GM23338 (cell line): ENCODE measurements at regions not wholly inside any gene's neighbourhood (a gene's known extent, or its start where the extent isn't known, plus 50 kb on each side); places are given as distances from the start of the nearest gene placed in this dataset.

Source experiments
- ATAC-seq: fragments of 200-7000 bp; cut with Tn5 transposase; 3 replicates; pipeline ENCODE4 v1.9.1; 2020
- DNase-seq: peaks from one replicate; pipeline ENCODE4 v3.0.0-alpha.2; 2015; ENCODE audit warnings: low spot score
- H2AFZ ChIP-seq: fragments of 200-600 bp; sonication (generic); 2 replicates; pipeline ENCODE4 v1.8.0; 2016; ENCODE audit warnings: antibody characterized with exemption, mild to moderate bottlenecking, moderate library complexity
- H3F3A ChIP-seq: fragments of 200-600 bp; sonication (generic); replicated peaks from 2 replicates; pipeline ENCODE4 v1.8.0; 2017; ENCODE audit warnings: antibody characterized with exemption, mixed run types, low read depth
- H3K27ac ChIP-seq: fragments of 200-600 bp; sonication (generic); 2 replicates; pipeline ENCODE4 v1.6.1; 2016; ENCODE audit warnings: low read depth
- H3K27me3 ChIP-seq: fragments of 200-600 bp; sonication (generic); 2 replicates; pipeline ENCODE4 v1.8.0; 2016; ENCODE audit warnings: mild to moderate bottlenecking, mixed run types, moderate library complexity; ENCODE audit not compliant: insufficient read depth
- H3K36me3 ChIP-seq: fragments of 200-600 bp; sonication (generic); 2 replicates; pipeline ENCODE4 v1.8.0; 2016; ENCODE audit warnings: mild to moderate bottlenecking; ENCODE audit not compliant: insufficient read depth
- H3K4me1 ChIP-seq: fragments of 200-600 bp; sonication (generic); 2 replicates; pipeline ENCODE4 v1.8.0; 2016; ENCODE audit warnings: mild to moderate bottlenecking, moderate library complexity; ENCODE audit not compliant: insufficient read depth
- H3K4me2 ChIP-seq: fragments of 200-600 bp; sonication (generic); 2 replicates; pipeline ENCODE4 v1.7.1; 2017; ENCODE audit warnings: mixed run types
- H3K4me3 ChIP-seq: fragments of 200-600 bp; sonication (generic); 2 replicates; pipeline ENCODE4 v1.6.1; 2016; ENCODE audit warnings: mixed run types
- H3K79me2 ChIP-seq: fragments of 200-600 bp; sonication (generic); replicated peaks from 2 replicates; pipeline ENCODE4 v1.8.0; 2017; ENCODE audit warnings: mild to moderate bottlenecking; ENCODE audit not compliant: insufficient read depth
- H3K9me2 ChIP-seq: fragments of 200-600 bp; sonication (generic); 2 replicates; pipeline ENCODE4 v1.8.0; 2017; ENCODE audit not compliant: insufficient read depth
- H4K20me1 ChIP-seq: fragments of 200-600 bp; sonication (generic); replicated peaks from 2 replicates; pipeline ENCODE4 v1.8.0; 2017; ENCODE audit warnings: mild to moderate bottlenecking; ENCODE audit not compliant: insufficient read depth
- H3K27ac Mint-ChIP-seq: 2 replicates; pipeline ENCODE4 v1.8.0; 2020; ENCODE audit warnings: inconsistent platforms, mild to moderate bottlenecking, moderate library complexity, mixed read lengths
- H3K27me3 Mint-ChIP-seq: 3 replicates; pipeline ENCODE4 v1.8.0; 2022; ENCODE audit warnings: low read depth, mild to moderate bottlenecking, moderate library complexity, mixed read lengths, inconsistent platforms; ENCODE audit not compliant: insufficient read depth, poor library complexity
- H3K36me3 Mint-ChIP-seq: 3 replicates; pipeline ENCODE4 v1.8.0; 2021; ENCODE audit warnings: low read depth, mild to moderate bottlenecking, inconsistent platforms, moderate library complexity, mixed read lengths
- H3K4me1 Mint-ChIP-seq: 3 replicates; pipeline ENCODE4 v1.8.0; 2020; ENCODE audit warnings: mild to moderate bottlenecking, inconsistent platforms, mixed read lengths
- H3K4me3 Mint-ChIP-seq: 3 replicates; pipeline ENCODE4 v1.8.0; 2021; ENCODE audit warnings: moderate library complexity, mild to moderate bottlenecking, inconsistent platforms, mixed read lengths
- H3K9me3 Mint-ChIP-seq: 3 replicates; pipeline ENCODE4 v1.8.0; 2020; ENCODE audit warnings: moderate library complexity, mild to moderate bottlenecking, inconsistent platforms, mixed read lengths
- CREB1 ChIP-seq: fragments of 250-450 bp; sonication (Bioruptor Pico); IDR thresholded peaks from 2 replicates; pipeline ENCODE4 v1.5.0; 2020; ENCODE audit warnings: low read depth, mild to moderate bottlenecking, moderate library complexity
- ETS1 ChIP-seq: IDR thresholded peaks from 2 replicates; pipeline ENCODE4 v1.6.1; 2016; ENCODE audit warnings: antibody characterized with exemption
- JUNB ChIP-seq: IDR thresholded peaks from one replicate; pipeline ENCODE4 v1.6.1; 2016; ENCODE audit warnings: antibody characterized with exemption; ENCODE audit not compliant: unreplicated experiment
- POLR2AphosphoS5 ChIP-seq: IDR thresholded peaks from 2 replicates; pipeline ENCODE4 v1.6.1; 2016; ENCODE audit warnings: antibody characterized with exemption, low read depth
- ZNF114 ChIP-seq: fragments of 250-450 bp; sonication (Bioruptor Pico); IDR thresholded peaks from 2 replicates; pipeline ENCODE4 v1.5.0; 2020; ENCODE audit warnings: mild to moderate bottlenecking, moderate library complexity
- TF ChIP-seq, protein P1 (sequence below): fragments of 250-450 bp; sonication (Bioruptor Pico); IDR thresholded peaks from 2 replicates; pipeline ENCODE4 v1.5.0; 2020; ENCODE audit warnings: mild to moderate bottlenecking, moderate library complexity

DNA sequence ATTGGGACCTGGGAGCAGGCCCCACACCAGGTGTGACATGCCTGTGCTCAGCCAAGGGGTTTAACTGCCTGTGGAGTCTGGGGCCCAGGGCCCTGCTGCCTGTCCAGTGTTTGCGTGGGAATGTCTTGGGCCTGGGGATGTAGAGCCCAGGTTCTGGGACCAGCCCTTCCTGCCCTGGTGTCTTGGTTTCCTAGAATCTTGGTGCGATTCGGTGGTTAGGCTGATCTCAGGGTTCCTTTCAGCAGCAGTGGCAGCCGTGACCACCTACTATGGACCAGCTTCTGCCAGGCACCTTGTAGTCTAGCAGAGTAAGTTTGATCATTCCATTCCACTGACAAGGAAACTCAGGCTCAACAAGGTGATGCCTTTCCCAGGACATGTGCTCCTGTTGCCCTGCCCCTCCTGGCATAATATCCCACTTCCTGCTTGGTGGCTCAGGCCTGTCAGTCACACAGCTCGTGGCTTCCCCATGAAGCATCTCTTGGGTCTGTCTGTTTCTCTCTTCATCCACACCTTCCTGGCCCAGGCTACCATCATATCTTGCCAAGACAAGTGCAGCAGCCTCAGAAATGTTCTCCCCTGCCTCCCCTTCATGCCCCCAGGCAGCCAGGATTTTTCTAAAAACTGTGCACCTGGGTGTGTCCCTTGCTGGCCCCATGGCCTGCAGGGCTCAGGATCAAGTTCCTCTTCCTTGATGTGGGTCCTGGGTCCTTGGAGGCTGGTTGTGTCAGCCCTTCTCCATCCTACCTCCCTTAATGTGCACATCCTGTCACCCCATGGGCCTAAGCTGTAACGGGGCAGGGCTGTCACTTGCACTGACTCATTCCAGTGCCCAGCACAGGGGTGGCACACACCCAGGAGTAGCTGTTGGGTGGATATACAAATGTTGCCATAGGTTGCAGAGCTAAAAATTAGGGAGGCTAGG, 101.6 kb downstream of the SLC25A47 start:
- no peak overlapping the region for H3K4me2 ChIP-seq
- TF ChIP-seq JUNB: no peak
- no peak for TF ChIP-seq POLR2AphosphoS5
- no peak for TF ChIP-seq CREB1
- no peak for TF ChIP-seq ZNF114 (CRISPR knock-in tag)
- TF ChIP-seq, protein P1, sequence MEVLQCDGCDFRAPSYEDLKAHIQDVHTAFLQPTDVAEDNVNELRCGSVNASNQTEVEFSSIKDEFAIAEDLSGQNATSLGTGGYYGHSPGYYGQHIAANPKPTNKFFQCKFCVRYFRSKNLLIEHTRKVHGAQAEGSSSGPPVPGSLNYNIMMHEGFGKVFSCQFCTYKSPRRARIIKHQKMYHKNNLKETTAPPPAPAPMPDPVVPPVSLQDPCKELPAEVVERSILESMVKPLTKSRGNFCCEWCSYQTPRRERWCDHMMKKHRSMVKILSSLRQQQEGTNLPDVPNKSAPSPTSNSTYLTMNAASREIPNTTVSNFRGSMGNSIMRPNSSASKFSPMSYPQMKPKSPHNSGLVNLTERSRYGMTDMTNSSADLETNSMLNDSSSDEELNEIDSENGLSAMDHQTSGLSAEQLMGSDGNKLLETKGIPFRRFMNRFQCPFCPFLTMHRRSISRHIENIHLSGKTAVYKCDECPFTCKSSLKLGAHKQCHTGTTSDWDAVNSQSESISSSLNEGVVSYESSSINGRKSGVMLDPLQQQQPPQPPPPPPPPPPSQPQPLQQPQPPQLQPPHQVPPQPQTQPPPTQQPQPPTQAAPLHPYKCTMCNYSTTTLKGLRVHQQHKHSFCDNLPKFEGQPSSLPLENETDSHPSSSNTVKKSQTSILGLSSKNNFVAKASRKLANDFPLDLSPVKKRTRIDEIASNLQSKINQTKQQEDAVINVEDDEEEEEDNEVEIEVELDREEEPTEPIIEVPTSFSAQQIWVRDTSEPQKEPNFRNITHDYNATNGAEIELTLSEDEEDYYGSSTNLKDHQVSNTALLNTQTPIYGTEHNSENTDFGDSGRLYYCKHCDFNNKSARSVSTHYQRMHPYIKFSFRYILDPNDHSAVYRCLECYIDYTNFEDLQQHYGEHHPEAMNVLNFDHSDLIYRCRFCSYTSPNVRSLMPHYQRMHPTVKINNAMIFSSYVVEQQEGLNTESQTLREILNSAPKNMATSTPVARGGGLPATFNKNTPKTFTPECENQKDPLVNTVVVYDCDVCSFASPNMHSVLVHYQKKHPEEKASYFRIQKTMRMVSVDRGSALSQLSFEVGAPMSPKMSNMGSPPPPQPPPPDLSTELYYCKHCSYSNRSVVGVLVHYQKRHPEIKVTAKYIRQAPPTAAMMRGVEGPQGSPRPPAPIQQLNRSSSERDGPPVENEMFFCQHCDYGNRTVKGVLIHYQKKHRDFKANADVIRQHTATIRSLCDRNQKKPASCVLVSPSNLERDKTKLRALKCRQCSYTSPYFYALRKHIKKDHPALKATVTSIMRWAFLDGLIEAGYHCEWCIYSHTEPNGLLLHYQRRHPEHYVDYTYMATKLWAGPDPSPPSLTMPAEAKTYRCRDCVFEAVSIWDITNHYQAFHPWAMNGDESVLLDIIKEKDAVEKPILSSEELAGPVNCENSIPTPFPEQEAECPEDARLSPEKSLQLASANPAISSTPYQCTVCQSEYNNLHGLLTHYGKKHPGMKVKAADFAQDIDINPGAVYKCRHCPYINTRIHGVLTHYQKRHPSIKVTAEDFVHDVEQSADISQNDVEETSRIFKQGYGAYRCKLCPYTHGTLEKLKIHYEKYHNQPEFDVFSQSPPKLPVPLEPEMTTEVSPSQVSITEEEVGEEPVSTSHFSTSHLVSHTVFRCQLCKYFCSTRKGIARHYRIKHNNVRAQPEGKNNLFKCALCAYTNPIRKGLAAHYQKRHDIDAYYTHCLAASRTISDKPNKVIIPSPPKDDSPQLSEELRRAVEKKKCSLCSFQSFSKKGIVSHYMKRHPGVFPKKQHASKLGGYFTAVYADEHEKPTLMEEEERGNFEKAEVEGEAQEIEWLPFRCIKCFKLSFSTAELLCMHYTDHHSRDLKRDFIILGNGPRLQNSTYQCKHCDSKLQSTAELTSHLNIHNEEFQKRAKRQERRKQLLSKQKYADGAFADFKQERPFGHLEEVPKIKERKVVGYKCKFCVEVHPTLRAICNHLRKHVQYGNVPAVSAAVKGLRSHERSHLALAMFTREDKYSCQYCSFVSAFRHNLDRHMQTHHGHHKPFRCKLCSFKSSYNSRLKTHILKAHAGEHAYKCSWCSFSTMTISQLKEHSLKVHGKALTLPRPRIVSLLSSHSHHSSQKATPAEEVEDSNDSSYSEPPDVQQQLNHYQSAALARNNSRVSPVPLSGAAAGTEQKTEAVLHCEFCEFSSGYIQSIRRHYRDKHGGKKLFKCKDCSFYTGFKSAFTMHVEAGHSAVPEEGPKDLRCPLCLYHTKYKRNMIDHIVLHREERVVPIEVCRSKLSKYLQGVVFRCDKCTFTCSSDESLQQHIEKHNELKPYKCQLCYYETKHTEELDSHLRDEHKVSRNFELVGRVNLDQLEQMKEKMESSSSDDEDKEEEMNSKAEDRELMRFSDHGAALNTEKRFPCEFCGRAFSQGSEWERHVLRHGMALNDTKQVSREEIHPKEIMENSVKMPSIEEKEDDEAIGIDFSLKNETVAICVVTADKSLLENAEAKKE: no peak
- TF ChIP-seq ETS1: no peak
- H3K4me1 ChIP-seq: peaks cover 11% of the 10 kb centered on the region
- no peak overlapping the region; the same call in 1 of the 2 replicates for H3K27ac ChIP-seq
- no peaks in the 10 kb centered on the region for H4K20me1 ChIP-seq
- H3K27me3 ChIP-seq: no peaks in the 10 kb centered on the region
- no peak for ATAC-seq
- no peak overlapping the region for H3K4me3 ChIP-seq
- H2AFZ ChIP-seq: no peak overlapping the region
- DNase-seq: no peak
- no peak overlapping the region for H3K4me3 Mint-ChIP-seq
- no peaks in the 10 kb centered on the region for H3F3A ChIP-seq
- no peak overlapping the region for H3K27ac Mint-ChIP-seq
- H3K79me2 ChIP-seq: peaks cover 8% of the 10 kb centered on the region; the same call in 1 of the 2 replicates
- peaks cover 3% of the 10 kb centered on the region for H3K27me3 Mint-ChIP-seq
- no peaks in the 10 kb centered on the region for H3K9me2 ChIP-seq
- no peaks in the 10 kb centered on the region for H3K9me3 Mint-ChIP-seq
- H3K4me1 Mint-ChIP-seq: peaks cover 26% of the 10 kb centered on the region
- H3K36me3 ChIP-seq: no peaks in the 10 kb centered on the region
- H3K36me3 Mint-ChIP-seq: no peaks in the 10 kb centered on the region; the same call in 2 of the 3 replicates
